K562 (cell line): ENCODE measurements at regions not wholly inside any gene's neighbourhood (a gene's known extent, or its start where the extent isn't known, plus 50 kb on each side); places are given as distances from the start of the nearest gene placed in this dataset.

Experiments used
- ATAC-seq: fragments of 200-7000 bp; cut with Tn5 transposase; 3 replicates; pipeline ENCODE4 v1.9.1; 2020; ENCODE audit warnings: moderate library complexity
- BruUV-seq: library from RNA; stranded (reverse); fragments of 400-500 nt; replicated peaks from 2 replicates; lab custom pipeline; 2021; lab: Mats Ljungman, UMichigan
- CTCF ChIA-PET: fragments of 300-600 bp; formaldehyde crosslinking; extraction: SDS; loops from one replicate; lab custom pipeline; 2021; ENCODE audit warnings: low intra/inter-chr PET ratio; lab: Yijun Ruan, JAX
- POLR2A ChIA-PET: fragments of 300-600, 350-650 bp; sonication (Branson Sonifier 250); formaldehyde crosslinking; extraction: SDS; loops from one replicate; lab custom pipeline; 2021; ENCODE audit warnings: antibody characterized with exemption, inconsistent platforms; lab: Yijun Ruan, JAX
- DNase-seq, 4 experiments: peaks; one replicate each; pipeline versions ENCODE4 v3.0.0 to v3.0.0-alpha.2; 2011 to 2018; ENCODE audit warnings: low spot score in 3 of 4, mixed read lengths in 3 of 4; ENCODE audit errors: extremely low read depth in 1 of 4
- FAIRE-seq: peaks from 2 replicates; lab custom pipeline; 2011; peaks lifted over from hg19 to GRCh38; lab: Jason Lieb, UNC
- H2AFZ ChIP-seq: 2 replicates; pipeline ENCODE4 v1.6.0; 2011; ENCODE audit warnings: low read depth, low read length, control low read depth, inconsistent platforms
- H3K27ac ChIP-seq: fragments of 200-600 bp; 3 replicates; pipeline ENCODE4 v1.8.0; 2011; ENCODE audit warnings: low read depth, mild to moderate bottlenecking, control low read depth, inconsistent platforms, low read length, moderate library complexity, mixed read lengths; ENCODE audit errors: extremely low read depth
- H3K27me3 ChIP-seq, 2 experiments: fragments of 300-600 bp in 1 of 2; 2 replicates in 1 of 2; 3 replicates in 1 of 2; pipeline versions ENCODE4 v1.6.0 to v1.8.0; 2011; ENCODE audit warnings: inconsistent platforms in 2 of 2, low read length in 2 of 2, mild to moderate bottlenecking in 1 of 2, mixed read lengths in 1 of 2, moderate library complexity in 1 of 2; ENCODE audit not compliant: control insufficient read depth in 2 of 2, insufficient read depth in 2 of 2
- H3K36me3 ChIP-seq: fragments of 300-600 bp; 3 replicates; pipeline ENCODE4 v1.8.0; 2011; ENCODE audit warnings: mild to moderate bottlenecking, low read length, inconsistent platforms; ENCODE audit not compliant: control insufficient read depth, insufficient read depth
- H3K4me1 ChIP-seq, 2 experiments: fragments of 200-600 bp in 1 of 2; replicated peaks in 1 of 2; 2 replicates in 1 of 2; 3 replicates in 1 of 2; pipeline versions ENCODE4 v1.5.1 to v1.8.0; 2011; ENCODE audit warnings: inconsistent platforms in 2 of 2, low read length in 2 of 2, mild to moderate bottlenecking in 1 of 2, mixed read lengths in 1 of 2, moderate library complexity in 1 of 2; ENCODE audit not compliant: control insufficient read depth in 2 of 2, insufficient read depth in 2 of 2
- H3K4me2 ChIP-seq: 2 replicates; pipeline ENCODE4 v1.6.1; 2011; ENCODE audit warnings: low read length, control low read depth, inconsistent platforms, mixed read lengths; ENCODE audit not compliant: insufficient read depth
- H3K4me3 ChIP-seq: fragments of 200-600 bp; sonication (generic), shearing (Covaris generic); 2 replicates; pipeline ENCODE4 v1.5.1; 2016; ENCODE audit warnings: control low read depth, inconsistent platforms
- H3K79me2 ChIP-seq: fragments of 200-600 bp; 3 replicates; pipeline ENCODE4 v1.8.0; 2011; ENCODE audit warnings: low read length, inconsistent platforms; ENCODE audit not compliant: control insufficient read depth, insufficient read depth
- H3K9ac ChIP-seq, 2 experiments: 2 replicates each; pipeline versions ENCODE4 v1.6.0 to v1.6.1; 2011; ENCODE audit warnings: low read depth in 2 of 2, low read length in 2 of 2, control low read depth in 1 of 2, inconsistent platforms in 1 of 2, mild to moderate bottlenecking in 1 of 2, mixed read lengths in 1 of 2; ENCODE audit not compliant: insufficient read depth in 1 of 2
- H3K9me1 ChIP-seq: one replicate; pipeline ENCODE4 v1.6.0; 2011; ENCODE audit warnings: inconsistent platforms, mild to moderate bottlenecking, low read length, moderate library complexity; ENCODE audit not compliant: control insufficient read depth, insufficient read depth
- H3K9me3 ChIP-seq: replicated peaks from 2 replicates; pipeline ENCODE4 v1.5.1; 2011; ENCODE audit warnings: low read depth, low read length, inconsistent platforms; ENCODE audit not compliant: control insufficient read depth, insufficient read depth
- H4K20me1 ChIP-seq: replicated peaks from 2 replicates; pipeline ENCODE4 v1.6.1; 2011; ENCODE audit warnings: low read length, inconsistent platforms, mixed read lengths; ENCODE audit not compliant: control insufficient read depth, insufficient read depth
- CBFB ChIP-seq: sonication (generic); formaldehyde crosslinking; IDR thresholded peaks from 2 replicates; pipeline ENCODE4 v1.4.0; 2020; ENCODE audit warnings: mild to moderate bottlenecking, missing genetic modification reagents
- CBX5 ChIP-seq: IDR thresholded peaks from 2 replicates; pipeline ENCODE4 v1.6.1; 2014; ENCODE audit warnings: low read depth, borderline replicate concordance
- CEBPB ChIP-seq: fragments of 450-650 bp; IDR thresholded peaks from 2 replicates; pipeline ENCODE4 v1.6.1; 2016; ENCODE audit warnings: missing genetic modification characterization, missing compliant biosample characterization
- ERF ChIP-seq: fragments of 450-650 bp; formaldehyde crosslinking; IDR thresholded peaks from 2 replicates; pipeline ENCODE4 v1.4.0; 2020; ENCODE audit warnings: mild to moderate bottlenecking, mixed read lengths
- GABPA ChIP-seq: fragments of 200-800 bp; sonication (Bioruptor generic); conservative IDR thresholded peaks from 2 replicates; pipeline ENCODE4 v1.6.1; 2016; ENCODE audit warnings: low read depth, missing genetic modification characterization, missing compliant biosample characterization
- HMG20B ChIP-seq: fragments of 250-450 bp; sonication (Bioruptor Pico); IDR thresholded peaks from 2 replicates; pipeline ENCODE4 v1.5.0; 2021; ENCODE audit warnings: mild to moderate bottlenecking
- KLF13 ChIP-seq: fragments of 450-650 bp; IDR thresholded peaks from 2 replicates; pipeline ENCODE4 v1.6.1; 2016; ENCODE audit warnings: missing genetic modification characterization, low read depth, mild to moderate bottlenecking, missing compliant biosample characterization, moderate library complexity, borderline replicate concordance
- MED1 ChIP-seq: sonication (generic); formaldehyde crosslinking; IDR thresholded peaks from 2 replicates; pipeline ENCODE4 v1.8.1; 2023; ENCODE audit warnings: missing genetic modification reagents, borderline replicate concordance
- NR2C2 ChIP-seq, 2 experiments: fragments of 200-800 bp in 1 of 2; sonication (Bioruptor generic) in 1 of 2; sonication (generic) in 1 of 2; formaldehyde crosslinking in 1 of 2; IDR thresholded peaks; 2 replicates each; pipeline versions ENCODE4 v1.6.1 to v1.8.0; 2016 to 2022; ENCODE audit warnings: mild to moderate bottlenecking in 1 of 2, missing compliant biosample characterization in 1 of 2, missing genetic modification characterization in 1 of 2, missing genetic modification reagents in 1 of 2
- PURB ChIP-seq: sonication (generic); formaldehyde crosslinking; IDR thresholded peaks from 2 replicates; pipeline ENCODE4 v1.9.0; 2021; ENCODE audit warnings: low read depth, mild to moderate bottlenecking, missing genetic modification reagents
- SP2 ChIP-seq: IDR thresholded peaks from 2 replicates; pipeline ENCODE4 v1.6.1; 2011; ENCODE audit warnings: mild to moderate bottlenecking, low read depth, low read length, moderate library complexity; ENCODE audit not compliant: poor library complexity, severe bottlenecking; ENCODE audit errors: extremely low read depth
- TEAD4 ChIP-seq, 2 experiments: sonication (generic) in 1 of 2; formaldehyde crosslinking in 1 of 2; IDR thresholded peaks; 2 replicates each; pipeline versions ENCODE4 v1.6.1 to v1.8.0; 2012 to 2022; ENCODE audit warnings: borderline replicate concordance in 1 of 2, inconsistent platforms in 1 of 2, low read length in 1 of 2, mild to moderate bottlenecking in 1 of 2, missing genetic modification reagents in 1 of 2
- ZNF282 ChIP-seq: sonication (generic); formaldehyde crosslinking; IDR thresholded peaks from 2 replicates; pipeline ENCODE4 v1.8.1; 2023; ENCODE audit warnings: missing genetic modification reagents
- WGBS: fragments of 100-300 bp; shearing (Covaris generic); methylation state at CpG from one replicate; pipeline ENCODE4 v1.1.6; 2016; ENCODE audit warnings: low coverage, mixed read lengths; ENCODE audit not compliant: insufficient coverage; ENCODE audit errors: missing lambda C conversion rate; 5-methylcytosine and 5-hydroxymethylcytosine counted together
- in situ Hi-C: fragments of 300-500 bp; cut with MboI; formaldehyde crosslinking; loops from 4 replicates; pipeline ENCODE4 v1.15.0; 2018; ENCODE audit warnings: inconsistent platforms, mixed read lengths
- intact Hi-C: fragments of 100-400 bp; cut with micrococcal nuclease; formaldehyde crosslinking; loops from 2 replicates; pipeline ENCODE4 v1.14.2; 2022
- TF ChIP-seq, protein P1 (sequence below): fragments of 450-650 bp; IDR thresholded peaks from 2 replicates; pipeline ENCODE4 v1.6.1; 2016; ENCODE audit warnings: missing biosample characterization, missing genetic modification characterization
- TF ChIP-seq, protein P2 (sequence below): fragments of 450-650 bp; IDR thresholded peaks from 2 replicates; pipeline ENCODE4 v1.7.0; 2016; ENCODE audit warnings: borderline replicate concordance
- TF ChIP-seq, protein P3 (sequence below): fragments of 450-650 bp; conservative IDR thresholded peaks from 2 replicates; pipeline ENCODE4 v1.6.1; 2016; ENCODE audit warnings: missing genetic modification characterization, low read depth, mild to moderate bottlenecking, control low read depth, missing compliant biosample characterization

DNA sequence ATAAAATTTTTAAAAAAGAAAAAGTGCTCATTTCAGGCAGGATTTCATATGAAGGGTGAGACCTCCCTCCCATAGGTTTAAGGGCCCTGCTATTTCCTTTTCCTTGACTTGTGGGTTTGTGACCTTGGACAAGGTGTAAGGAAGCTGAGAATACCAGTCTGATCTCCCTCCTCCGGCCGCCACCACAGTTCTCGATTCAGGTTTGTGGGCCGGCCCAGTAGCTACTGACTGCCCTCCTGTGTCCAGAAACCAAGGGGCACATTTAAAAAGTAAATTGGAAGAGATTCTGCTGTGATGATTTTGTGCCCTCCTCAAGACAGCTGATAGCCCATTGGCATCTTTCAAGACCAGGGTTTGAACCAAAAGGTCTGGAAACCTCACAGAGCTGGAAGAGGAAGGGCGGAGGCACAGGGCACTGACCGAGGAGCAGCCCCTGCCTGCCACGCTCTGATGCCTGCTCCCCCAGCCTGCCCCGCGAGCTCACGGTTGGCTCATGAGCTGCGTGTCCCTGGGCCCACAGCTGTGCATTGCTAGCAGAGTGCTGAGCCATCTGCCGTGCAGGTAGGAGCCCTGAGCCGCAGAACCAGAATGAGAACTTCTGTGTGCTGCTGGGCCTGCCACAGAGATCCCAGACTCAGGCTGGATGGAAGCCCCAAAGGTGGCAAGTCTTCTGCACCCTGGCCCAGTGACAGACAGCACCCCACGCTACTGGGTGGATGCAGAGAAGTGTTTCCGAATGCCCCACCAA is 348.7 kb downstream of the NPHP4 start:
- Histone ChIP-seq H3K79me2 (no peaks in the 10 kb centered on the region), H2AFZ (no peak overlapping the region), H3K27ac (no peak overlapping the region), H3K4me2 (no peak overlapping the region), H3K9me1 (no peaks in the 10 kb centered on the region), H3K9me3 (no peaks in the 10 kb centered on the region), H3K4me1 (no peaks in the 10 kb centered on the region; a peak in 1 of 5 replicates), H3K36me3 (no peaks in the 10 kb centered on the region), H3K27me3 (peaks cover 6 to 47% of the 10 kb centered on the region in 2 experiments; a peak in 3 of 5 replicates), H3K9ac (no peak overlapping the region), H4K20me1 (no peaks in the 10 kb centered on the region), H3K4me3 (no peak overlapping the region)
- DNase-seq, result no peak
- ATAC-seq, result peak; percentile 39; the same call in 1 of the 3 replicates
- intact Hi-C loops (no loop called here), in situ Hi-C loops (no loop called here)
- ChIA-PET CTCF (no interaction called here), POLR2A (no interaction called here)
- no peak for FAIRE-seq
- no peak for TF ChIP-seq MED1 (CRISPR knock-in tag)
- no peak for TF ChIP-seq GABPA (tag)
- no peak for TF ChIP-seq SP2
- TF ChIP-seq, protein P1, sequence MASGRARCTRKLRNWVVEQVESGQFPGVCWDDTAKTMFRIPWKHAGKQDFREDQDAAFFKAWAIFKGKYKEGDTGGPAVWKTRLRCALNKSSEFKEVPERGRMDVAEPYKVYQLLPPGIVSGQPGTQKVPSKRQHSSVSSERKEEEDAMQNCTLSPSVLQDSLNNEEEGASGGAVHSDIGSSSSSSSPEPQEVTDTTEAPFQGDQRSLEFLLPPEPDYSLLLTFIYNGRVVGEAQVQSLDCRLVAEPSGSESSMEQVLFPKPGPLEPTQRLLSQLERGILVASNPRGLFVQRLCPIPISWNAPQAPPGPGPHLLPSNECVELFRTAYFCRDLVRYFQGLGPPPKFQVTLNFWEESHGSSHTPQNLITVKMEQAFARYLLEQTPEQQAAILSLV (tag), result no peak
- TF ChIP-seq PURB, result no peak
- no peak for TF ChIP-seq CBFB (CRISPR knock-in tag)
- no peak for TF ChIP-seq KLF13 (tag)
- TF ChIP-seq CEBPB, result no peak
- no peak for TF ChIP-seq ZNF282 (CRISPR knock-in tag)
- TF ChIP-seq ERF, result no peak
- TF ChIP-seq, protein P2, sequence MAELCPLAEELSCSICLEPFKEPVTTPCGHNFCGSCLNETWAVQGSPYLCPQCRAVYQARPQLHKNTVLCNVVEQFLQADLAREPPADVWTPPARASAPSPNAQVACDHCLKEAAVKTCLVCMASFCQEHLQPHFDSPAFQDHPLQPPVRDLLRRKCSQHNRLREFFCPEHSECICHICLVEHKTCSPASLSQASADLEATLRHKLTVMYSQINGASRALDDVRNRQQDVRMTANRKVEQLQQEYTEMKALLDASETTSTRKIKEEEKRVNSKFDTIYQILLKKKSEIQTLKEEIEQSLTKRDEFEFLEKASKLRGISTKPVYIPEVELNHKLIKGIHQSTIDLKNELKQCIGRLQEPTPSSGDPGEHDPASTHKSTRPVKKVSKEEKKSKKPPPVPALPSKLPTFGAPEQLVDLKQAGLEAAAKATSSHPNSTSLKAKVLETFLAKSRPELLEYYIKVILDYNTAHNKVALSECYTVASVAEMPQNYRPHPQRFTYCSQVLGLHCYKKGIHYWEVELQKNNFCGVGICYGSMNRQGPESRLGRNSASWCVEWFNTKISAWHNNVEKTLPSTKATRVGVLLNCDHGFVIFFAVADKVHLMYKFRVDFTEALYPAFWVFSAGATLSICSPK, result no peak
- no peak for TF ChIP-seq NR2C2 (CRISPR knock-in tag; IDR thresholded peaks at IDR 0.05)
- TF ChIP-seq NR2C2 (tag; IDR thresholded peaks at IDR 0.05), result no peak
- no peak for TF ChIP-seq TEAD4 (IDR thresholded peaks at IDR 0.05; ENCODE audit: low read length)
- TF ChIP-seq TEAD4 (CRISPR knock-in tag; IDR thresholded peaks at IDR 0.05; ENCODE audit: borderline replicate concordance), result no peak
- no peak for TF ChIP-seq HMG20B (CRISPR knock-in tag)
- TF ChIP-seq CBX5, result no peak
- TF ChIP-seq, protein P3, sequence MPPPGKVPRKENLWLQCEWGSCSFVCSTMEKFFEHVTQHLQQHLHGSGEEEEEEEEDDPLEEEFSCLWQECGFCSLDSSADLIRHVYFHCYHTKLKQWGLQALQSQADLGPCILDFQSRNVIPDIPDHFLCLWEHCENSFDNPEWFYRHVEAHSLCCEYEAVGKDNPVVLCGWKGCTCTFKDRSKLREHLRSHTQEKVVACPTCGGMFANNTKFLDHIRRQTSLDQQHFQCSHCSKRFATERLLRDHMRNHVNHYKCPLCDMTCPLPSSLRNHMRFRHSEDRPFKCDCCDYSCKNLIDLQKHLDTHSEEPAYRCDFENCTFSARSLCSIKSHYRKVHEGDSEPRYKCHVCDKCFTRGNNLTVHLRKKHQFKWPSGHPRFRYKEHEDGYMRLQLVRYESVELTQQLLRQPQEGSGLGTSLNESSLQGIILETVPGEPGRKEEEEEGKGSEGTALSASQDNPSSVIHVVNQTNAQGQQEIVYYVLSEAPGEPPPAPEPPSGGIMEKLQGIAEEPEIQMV (tag), result no peak
- WGBS, result 0% methylated on average over 15 of the region's 15 CpGs
- no TSS peak for BruUV-seq
